GM23338 (cell line): ENCODE measurements at regions not wholly inside any gene's neighbourhood (a gene's known extent, or its start where the extent isn't known, plus 50 kb on each side); places are given as distances from the start of the nearest gene placed in this dataset.

Experiments used
- ATAC-seq: fragments of 200-7000 bp; cut with Tn5 transposase; 3 replicates; pipeline ENCODE4 v1.9.1; 2020
- DNase-seq: peaks from one replicate; pipeline ENCODE4 v3.0.0-alpha.2; 2015; ENCODE audit warnings: low spot score
- H2AFZ ChIP-seq: fragments of 200-600 bp; sonication (generic); 2 replicates; pipeline ENCODE4 v1.8.0; 2016; ENCODE audit warnings: antibody characterized with exemption, mild to moderate bottlenecking, moderate library complexity
- H3F3A ChIP-seq: fragments of 200-600 bp; sonication (generic); replicated peaks from 2 replicates; pipeline ENCODE4 v1.8.0; 2017; ENCODE audit warnings: antibody characterized with exemption, mixed run types, low read depth
- H3K27ac ChIP-seq: fragments of 200-600 bp; sonication (generic); 2 replicates; pipeline ENCODE4 v1.6.1; 2016; ENCODE audit warnings: low read depth
- H3K27me3 ChIP-seq: fragments of 200-600 bp; sonication (generic); 2 replicates; pipeline ENCODE4 v1.8.0; 2016; ENCODE audit warnings: mild to moderate bottlenecking, mixed run types, moderate library complexity; ENCODE audit not compliant: insufficient read depth
- H3K36me3 ChIP-seq: fragments of 200-600 bp; sonication (generic); 2 replicates; pipeline ENCODE4 v1.8.0; 2016; ENCODE audit warnings: mild to moderate bottlenecking; ENCODE audit not compliant: insufficient read depth
- H3K4me1 ChIP-seq: fragments of 200-600 bp; sonication (generic); 2 replicates; pipeline ENCODE4 v1.8.0; 2016; ENCODE audit warnings: mild to moderate bottlenecking, moderate library complexity; ENCODE audit not compliant: insufficient read depth
- H3K4me2 ChIP-seq: fragments of 200-600 bp; sonication (generic); 2 replicates; pipeline ENCODE4 v1.7.1; 2017; ENCODE audit warnings: mixed run types
- H3K4me3 ChIP-seq: fragments of 200-600 bp; sonication (generic); 2 replicates; pipeline ENCODE4 v1.6.1; 2016; ENCODE audit warnings: mixed run types
- H3K79me2 ChIP-seq: fragments of 200-600 bp; sonication (generic); replicated peaks from 2 replicates; pipeline ENCODE4 v1.8.0; 2017; ENCODE audit warnings: mild to moderate bottlenecking; ENCODE audit not compliant: insufficient read depth
- H3K9me2 ChIP-seq: fragments of 200-600 bp; sonication (generic); 2 replicates; pipeline ENCODE4 v1.8.0; 2017; ENCODE audit not compliant: insufficient read depth
- H4K20me1 ChIP-seq: fragments of 200-600 bp; sonication (generic); replicated peaks from 2 replicates; pipeline ENCODE4 v1.8.0; 2017; ENCODE audit warnings: mild to moderate bottlenecking; ENCODE audit not compliant: insufficient read depth
- H3K27ac Mint-ChIP-seq: 2 replicates; pipeline ENCODE4 v1.8.0; 2020; ENCODE audit warnings: inconsistent platforms, mild to moderate bottlenecking, moderate library complexity, mixed read lengths
- H3K27me3 Mint-ChIP-seq: 3 replicates; pipeline ENCODE4 v1.8.0; 2022; ENCODE audit warnings: low read depth, mild to moderate bottlenecking, moderate library complexity, mixed read lengths, inconsistent platforms; ENCODE audit not compliant: insufficient read depth, poor library complexity
- H3K36me3 Mint-ChIP-seq: 3 replicates; pipeline ENCODE4 v1.8.0; 2021; ENCODE audit warnings: low read depth, mild to moderate bottlenecking, inconsistent platforms, moderate library complexity, mixed read lengths
- H3K4me1 Mint-ChIP-seq: 3 replicates; pipeline ENCODE4 v1.8.0; 2020; ENCODE audit warnings: mild to moderate bottlenecking, inconsistent platforms, mixed read lengths
- H3K4me3 Mint-ChIP-seq: 3 replicates; pipeline ENCODE4 v1.8.0; 2021; ENCODE audit warnings: moderate library complexity, mild to moderate bottlenecking, inconsistent platforms, mixed read lengths
- H3K9me3 Mint-ChIP-seq: 3 replicates; pipeline ENCODE4 v1.8.0; 2020; ENCODE audit warnings: moderate library complexity, mild to moderate bottlenecking, inconsistent platforms, mixed read lengths
- CREB1 ChIP-seq: fragments of 250-450 bp; sonication (Bioruptor Pico); IDR thresholded peaks from 2 replicates; pipeline ENCODE4 v1.5.0; 2020; ENCODE audit warnings: low read depth, mild to moderate bottlenecking, moderate library complexity
- CTCF ChIP-seq, 2 experiments: fragments of 200-600 bp in 1 of 2; sonication (generic) in 1 of 2; conservative IDR thresholded peaks; 2 replicates each; pipeline versions ENCODE4 v1.5.1 to v1.6.1; 2016 to 2017; ENCODE audit warnings: antibody characterized with exemption in 2 of 2, low read depth in 2 of 2, mild to moderate bottlenecking in 2 of 2, moderate library complexity in 1 of 2
- ETS1 ChIP-seq: IDR thresholded peaks from 2 replicates; pipeline ENCODE4 v1.6.1; 2016; ENCODE audit warnings: antibody characterized with exemption
- EZH2 ChIP-seq: fragments of 200-600 bp; sonication (generic); IDR thresholded peaks from one replicate; pipeline ENCODE4 v1.8.0; 2017; ENCODE audit warnings: antibody characterized with exemption, mild to moderate bottlenecking, low read depth; ENCODE audit not compliant: unreplicated experiment
- EZH2phosphoT487 ChIP-seq: fragments of 200-600 bp; sonication (generic); IDR thresholded peaks from one replicate; pipeline ENCODE4 v1.8.1; 2018; ENCODE audit warnings: antibody characterized with exemption; ENCODE audit not compliant: unreplicated experiment
- JUNB ChIP-seq: IDR thresholded peaks from one replicate; pipeline ENCODE4 v1.6.1; 2016; ENCODE audit warnings: antibody characterized with exemption; ENCODE audit not compliant: unreplicated experiment
- NANOG ChIP-seq: IDR thresholded peaks from 2 replicates; pipeline ENCODE4 v1.6.1; 2016; ENCODE audit warnings: antibody characterized with exemption, borderline replicate concordance
- POLR2AphosphoS5 ChIP-seq: IDR thresholded peaks from 2 replicates; pipeline ENCODE4 v1.6.1; 2016; ENCODE audit warnings: antibody characterized with exemption, low read depth
- STAT1 ChIP-seq: IDR thresholded peaks from one replicate; pipeline ENCODE4 v1.6.1; 2016; ENCODE audit warnings: antibody characterized with exemption; ENCODE audit not compliant: unreplicated experiment
- ZNF114 ChIP-seq: fragments of 250-450 bp; sonication (Bioruptor Pico); IDR thresholded peaks from 2 replicates; pipeline ENCODE4 v1.5.0; 2020; ENCODE audit warnings: mild to moderate bottlenecking, moderate library complexity
- ZNF331 ChIP-seq: fragments of 250-450 bp; sonication (Bioruptor Pico); IDR thresholded peaks from 2 replicates; pipeline ENCODE4 v1.5.0; 2020; ENCODE audit warnings: low read depth, mild to moderate bottlenecking, moderate library complexity
- ZNF462 ChIP-seq: fragments of 250-450 bp; sonication (Bioruptor Pico); IDR thresholded peaks from 2 replicates; pipeline ENCODE4 v1.5.0; 2020; ENCODE audit warnings: mild to moderate bottlenecking, moderate library complexity
- TF ChIP-seq, protein P1 (sequence below): IDR thresholded peaks from one replicate; pipeline ENCODE4 v1.6.1; 2018; ENCODE audit warnings: antibody characterized with exemption; ENCODE audit not compliant: unreplicated experiment

DNA sequence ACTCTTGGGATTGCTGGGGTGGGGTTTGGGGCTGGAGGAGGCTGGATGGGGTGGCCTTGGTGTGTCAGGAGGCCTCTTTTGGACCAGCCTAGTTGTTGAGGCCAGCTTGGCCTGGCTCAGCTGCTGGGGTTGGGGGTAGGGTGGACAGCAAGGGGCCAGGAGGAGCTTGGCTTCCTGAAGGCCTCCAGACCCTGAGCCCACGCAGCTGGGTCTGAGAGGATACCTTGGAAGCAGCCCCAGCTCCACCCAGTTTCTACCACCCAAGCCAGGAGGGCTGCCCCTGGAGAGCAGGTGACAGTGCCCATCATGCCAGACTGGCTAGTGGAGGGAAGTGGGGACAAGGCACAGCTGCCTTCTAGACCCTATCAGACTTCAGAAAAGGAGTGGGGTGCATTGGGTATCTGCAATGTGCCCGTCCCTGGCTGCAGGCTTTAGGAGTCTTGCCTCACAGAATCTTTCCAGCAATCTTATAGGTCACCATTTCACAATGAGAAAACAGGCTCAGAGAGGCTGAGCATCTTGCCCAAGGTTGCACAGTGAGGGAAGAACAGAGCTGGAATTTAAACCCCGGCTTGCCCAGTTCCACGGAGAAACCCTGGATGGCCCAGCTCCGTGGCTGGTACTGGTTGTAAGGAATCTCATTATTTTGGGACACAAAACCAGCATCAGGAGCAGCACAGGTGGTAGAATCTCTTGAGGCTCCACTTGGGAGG is 83.0 kb downstream of the LINGO1 start:
- Histone ChIP-seq H3K27me3 (no peaks in the 10 kb centered on the region), H2AFZ (no peak overlapping the region), H4K20me1 (no peaks in the 10 kb centered on the region), H3K9me2 (no peaks in the 10 kb centered on the region), H3K27ac (no peak overlapping the region), H3K36me3 (no peaks in the 10 kb centered on the region), H3K4me1 (0 out of 2 replicates have a peak, but pooled peaks cover 3% of the 10 kb centered on the region), H3K79me2 (no peaks in the 10 kb centered on the region), H3K4me2 (no peak overlapping the region), H3K4me3 (no peak overlapping the region), H3F3A (no peaks in the 10 kb centered on the region)
- no peak overlapping the region for H3K4me3 Mint-ChIP-seq
- no peaks in the 10 kb centered on the region; the same call in 2 of the 3 replicates for H3K9me3 Mint-ChIP-seq
- no peak overlapping the region for H3K27ac Mint-ChIP-seq
- H3K4me1 Mint-ChIP-seq, result peaks cover 10% of the 10 kb centered on the region
- DNase-seq (no peak), ATAC-seq (no peak)
- peaks cover 7% of the 10 kb centered on the region for H3K27me3 Mint-ChIP-seq
- H3K36me3 Mint-ChIP-seq, result no peaks in the 10 kb centered on the region; the same call in 2 of the 3 replicates
- TF ChIP-seq CREB1, result no peak
- TF ChIP-seq, protein P1, sequence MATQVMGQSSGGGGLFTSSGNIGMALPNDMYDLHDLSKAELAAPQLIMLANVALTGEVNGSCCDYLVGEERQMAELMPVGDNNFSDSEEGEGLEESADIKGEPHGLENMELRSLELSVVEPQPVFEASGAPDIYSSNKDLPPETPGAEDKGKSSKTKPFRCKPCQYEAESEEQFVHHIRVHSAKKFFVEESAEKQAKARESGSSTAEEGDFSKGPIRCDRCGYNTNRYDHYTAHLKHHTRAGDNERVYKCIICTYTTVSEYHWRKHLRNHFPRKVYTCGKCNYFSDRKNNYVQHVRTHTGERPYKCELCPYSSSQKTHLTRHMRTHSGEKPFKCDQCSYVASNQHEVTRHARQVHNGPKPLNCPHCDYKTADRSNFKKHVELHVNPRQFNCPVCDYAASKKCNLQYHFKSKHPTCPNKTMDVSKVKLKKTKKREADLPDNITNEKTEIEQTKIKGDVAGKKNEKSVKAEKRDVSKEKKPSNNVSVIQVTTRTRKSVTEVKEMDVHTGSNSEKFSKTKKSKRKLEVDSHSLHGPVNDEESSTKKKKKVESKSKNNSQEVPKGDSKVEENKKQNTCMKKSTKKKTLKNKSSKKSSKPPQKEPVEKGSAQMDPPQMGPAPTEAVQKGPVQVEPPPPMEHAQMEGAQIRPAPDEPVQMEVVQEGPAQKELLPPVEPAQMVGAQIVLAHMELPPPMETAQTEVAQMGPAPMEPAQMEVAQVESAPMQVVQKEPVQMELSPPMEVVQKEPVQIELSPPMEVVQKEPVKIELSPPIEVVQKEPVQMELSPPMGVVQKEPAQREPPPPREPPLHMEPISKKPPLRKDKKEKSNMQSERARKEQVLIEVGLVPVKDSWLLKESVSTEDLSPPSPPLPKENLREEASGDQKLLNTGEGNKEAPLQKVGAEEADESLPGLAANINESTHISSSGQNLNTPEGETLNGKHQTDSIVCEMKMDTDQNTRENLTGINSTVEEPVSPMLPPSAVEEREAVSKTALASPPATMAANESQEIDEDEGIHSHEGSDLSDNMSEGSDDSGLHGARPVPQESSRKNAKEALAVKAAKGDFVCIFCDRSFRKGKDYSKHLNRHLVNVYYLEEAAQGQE, result no peak
- TF ChIP-seq EZH2, result no peak
- no peak for TF ChIP-seq POLR2AphosphoS5
- TF ChIP-seq JUNB, result no peak
- TF ChIP-seq NANOG, result no peak
- TF ChIP-seq ZNF114 (CRISPR knock-in tag), result no peak
- no peak for TF ChIP-seq ETS1
- TF ChIP-seq STAT1, result no peak
- TF ChIP-seq CTCF (conservative IDR thresholded peaks at IDR 0.05; ENCODE audit: low read depth in 2 of 2), result no peak
- no peak for TF ChIP-seq ZNF331
- TF ChIP-seq EZH2phosphoT487, result no peak
- no peak for TF ChIP-seq ZNF462
